SK-N-SH (cell line): ENCODE measurements at regions not wholly inside any gene's neighbourhood (a gene's known extent, or its start where the extent isn't known, plus 50 kb on each side); places are given as distances from the start of the nearest gene placed in this dataset.
A peak's percentile ranks its signal among the peaks of the same experiment; 100 is the strongest.

Source experiments
- CTCF ChIA-PET: fragments of 300-600, 350-600 bp; formaldehyde crosslinking; extraction: SDS; loops from one replicate; lab custom pipeline; 2021; lab: Yijun Ruan, JAX
- POLR2A ChIA-PET: fragments of 350-600 bp; sonication (Branson Sonifier 250); formaldehyde crosslinking; extraction: SDS; loops from one replicate; lab custom pipeline; 2020; ENCODE audit warnings: antibody characterized with exemption, inconsistent platforms; lab: Yijun Ruan, JAX
- DNase-seq: peaks from one replicate; pipeline ENCODE4 v3.0.0; 2012
- H2AFZ ChIP-seq: fragments of 200-600 bp; sonication (generic); 2 replicates; pipeline ENCODE4 v1.8.1; 2016; ENCODE audit warnings: antibody characterized with exemption, mild to moderate bottlenecking, low read depth
- H3F3A ChIP-seq: fragments of 200-600 bp; sonication (generic); replicated peaks from 2 replicates; pipeline ENCODE3; 2016; ENCODE audit warnings: antibody characterized with exemption, mild to moderate bottlenecking; ENCODE audit not compliant: insufficient read depth
- H3K27ac ChIP-seq, 2 experiments: fragments of 200-500 bp in 1 of 2; fragments of 200-600 bp in 1 of 2; sonication (Bioruptor generic) in 1 of 2; sonication (generic), shearing (Covaris generic) in 1 of 2; 2 replicates each; pipeline versions ENCODE4 v1.5.1 to v1.6.1; 2014 to 2016; ENCODE audit warnings: low read depth in 2 of 2, inconsistent platforms in 1 of 2, low read length in 1 of 2, mild to moderate bottlenecking in 1 of 2, mixed read lengths in 1 of 2
- H3K27me3 ChIP-seq: fragments of 200-600 bp; sonication (generic), shearing (Covaris generic); 2 replicates; pipeline ENCODE4 v1.6.1; 2016; ENCODE audit warnings: mixed run types; ENCODE audit not compliant: insufficient read depth
- H3K36me3 ChIP-seq, 2 experiments: fragments of 200-500 bp in 1 of 2; fragments of 200-600 bp in 1 of 2; sonication (Bioruptor generic) in 1 of 2; sonication (generic) in 1 of 2; replicated peaks in 1 of 2; 2 replicates each; pipeline versions ENCODE3 to v1.5.1; 2014 to 2016; ENCODE audit warnings: low read length in 1 of 2, mild to moderate bottlenecking in 1 of 2; ENCODE audit not compliant: insufficient read depth in 2 of 2, control insufficient read depth in 1 of 2
- H3K4me1 ChIP-seq, 2 experiments: fragments of 200-500 bp in 1 of 2; fragments of 200-600 bp in 1 of 2; sonication (Bioruptor generic) in 1 of 2; sonication (generic), shearing (Covaris generic) in 1 of 2; 2 replicates each; pipeline versions ENCODE4 v1.5.1 to v1.6.1; 2014 to 2016; ENCODE audit warnings: low read depth in 1 of 2, low read length in 1 of 2, mixed run types in 1 of 2; ENCODE audit not compliant: insufficient read depth in 2 of 2, control insufficient read depth in 1 of 2
- H3K4me2 ChIP-seq: fragments of 200-600 bp; sonication (generic), shearing (Covaris generic); 2 replicates; pipeline ENCODE4 v1.6.1; 2017; ENCODE audit warnings: mixed run types
- H3K4me3 ChIP-seq, 2 experiments: fragments of 200-500 bp in 1 of 2; fragments of 200-600 bp in 1 of 2; sonication (Bioruptor generic) in 1 of 2; sonication (generic), shearing (Covaris generic) in 1 of 2; 2 replicates each; pipeline versions ENCODE4 v1.5.1 to v1.8.1; 2014 to 2016; ENCODE audit warnings: low read depth in 2 of 2, inconsistent platforms in 1 of 2, low read length in 1 of 2, mild to moderate bottlenecking in 1 of 2, mixed read lengths in 1 of 2, moderate library complexity in 1 of 2
- H3K79me2 ChIP-seq: fragments of 200-600 bp; sonication (generic); 2 replicates; pipeline ENCODE4 v1.8.1; 2017; ENCODE audit warnings: mild to moderate bottlenecking; ENCODE audit not compliant: insufficient read depth
- H3K9ac ChIP-seq: fragments of 200-600 bp; sonication (generic); 2 replicates; pipeline ENCODE4 v1.6.1; 2017; ENCODE audit warnings: mixed run types
- H3K9me2 ChIP-seq: fragments of 200-600 bp; sonication (generic); 2 replicates; pipeline ENCODE4 v1.6.1; 2017; ENCODE audit warnings: mixed run types
- H3K9me3 ChIP-seq: fragments of 200-600 bp; sonication (generic); 2 replicates; pipeline ENCODE4 v1.6.1; 2017; ENCODE audit warnings: mixed run types, mild to moderate bottlenecking, moderate library complexity
- H4K20me1 ChIP-seq: fragments of 200-600 bp; sonication (generic); 2 replicates; pipeline ENCODE4 v1.6.1; 2017; ENCODE audit warnings: mild to moderate bottlenecking, mixed run types; ENCODE audit not compliant: insufficient read depth
- ELF1 ChIP-seq: IDR thresholded peaks from 2 replicates; pipeline ENCODE4 v1.4.0; 2012
- EP300 ChIP-seq, 2 experiments: IDR thresholded peaks; 2 replicates each; pipeline versions ENCODE4 v1.4.0 to v1.6.1; 2012; ENCODE audit warnings: borderline replicate concordance in 1 of 2, low read depth in 1 of 2, low read length in 1 of 2
- EZH2phosphoT487 ChIP-seq: fragments of 200-600 bp; sonication (generic); IDR thresholded peaks from 2 replicates; pipeline ENCODE4 v1.6.1; 2017; ENCODE audit warnings: low read depth, mixed run types, mild to moderate bottlenecking, antibody characterized with exemption, moderate library complexity, borderline replicate concordance
- FOSL2 ChIP-seq: IDR thresholded peaks from 2 replicates; pipeline ENCODE4 v1.4.0; 2012; ENCODE audit warnings: low read depth, mild to moderate bottlenecking, moderate library complexity, borderline replicate concordance
- GABPA ChIP-seq: IDR thresholded peaks from 2 replicates; pipeline ENCODE4 v1.4.0; 2012; ENCODE audit warnings: low read depth, mild to moderate bottlenecking
- GATA2 ChIP-seq: sonication (generic); formaldehyde crosslinking; IDR thresholded peaks from 2 replicates; pipeline ENCODE4 v1.5.0; 2020; ENCODE audit warnings: mild to moderate bottlenecking, missing genetic modification reagents
- IRF3 ChIP-seq: fragments of 150-350 bp; IDR thresholded peaks from 2 replicates; pipeline ENCODE4 v1.6.1; 2016; ENCODE audit warnings: mild to moderate bottlenecking, low read depth, low read length
- JUND ChIP-seq: IDR thresholded peaks from 2 replicates; pipeline ENCODE4 v1.4.0; 2012
- MAX ChIP-seq: IDR thresholded peaks from 2 replicates; pipeline ENCODE4 v1.4.0; 2012; ENCODE audit warnings: low read depth
- MEF2A ChIP-seq: IDR thresholded peaks from 2 replicates; pipeline ENCODE4 v1.4.0; 2012; ENCODE audit warnings: low read depth, borderline replicate concordance
- MXI1 ChIP-seq: IDR thresholded peaks from 2 replicates; pipeline ENCODE4 v1.6.1; 2012; ENCODE audit warnings: mild to moderate bottlenecking, low read depth, low read length, improper control_type of control experiment
- NRF1 ChIP-seq: IDR thresholded peaks from 2 replicates; pipeline ENCODE4 v1.6.1; 2012; ENCODE audit warnings: low read depth, mild to moderate bottlenecking, low read length
- RAD21 ChIP-seq: IDR thresholded peaks from 2 replicates; pipeline ENCODE4 v1.6.1; 2012; ENCODE audit warnings: mild to moderate bottlenecking, low read length
- RFX5 ChIP-seq: IDR thresholded peaks from 2 replicates; pipeline ENCODE4 v1.6.1; 2012; ENCODE audit warnings: mild to moderate bottlenecking, improper control_type of control experiment, low read length
- TAF1 ChIP-seq: IDR thresholded peaks from 2 replicates; pipeline ENCODE4 v1.6.1; 2012; ENCODE audit warnings: low read depth, mild to moderate bottlenecking, low read length, moderate library complexity, borderline replicate concordance
- TCF12 ChIP-seq: IDR thresholded peaks from 2 replicates; pipeline ENCODE4 v1.4.0; 2012
- TEAD4 ChIP-seq: IDR thresholded peaks from 2 replicates; pipeline ENCODE4 v1.4.0; 2012; ENCODE audit warnings: mild to moderate bottlenecking, borderline replicate concordance; ENCODE audit not compliant: insufficient read depth
- USF1 ChIP-seq: IDR thresholded peaks from 2 replicates; pipeline ENCODE4 v1.4.0; 2012; ENCODE audit warnings: low read depth, borderline replicate concordance
- WGBS: methylation state at CpG from one replicate; pipeline ENCODE4 v1.1.6; 2017; ENCODE audit warnings: low lambda C conversion rate; 5-methylcytosine and 5-hydroxymethylcytosine counted together
- TF ChIP-seq, protein P1 (sequence below): IDR thresholded peaks from 2 replicates; pipeline ENCODE4; 2012

DNA sequence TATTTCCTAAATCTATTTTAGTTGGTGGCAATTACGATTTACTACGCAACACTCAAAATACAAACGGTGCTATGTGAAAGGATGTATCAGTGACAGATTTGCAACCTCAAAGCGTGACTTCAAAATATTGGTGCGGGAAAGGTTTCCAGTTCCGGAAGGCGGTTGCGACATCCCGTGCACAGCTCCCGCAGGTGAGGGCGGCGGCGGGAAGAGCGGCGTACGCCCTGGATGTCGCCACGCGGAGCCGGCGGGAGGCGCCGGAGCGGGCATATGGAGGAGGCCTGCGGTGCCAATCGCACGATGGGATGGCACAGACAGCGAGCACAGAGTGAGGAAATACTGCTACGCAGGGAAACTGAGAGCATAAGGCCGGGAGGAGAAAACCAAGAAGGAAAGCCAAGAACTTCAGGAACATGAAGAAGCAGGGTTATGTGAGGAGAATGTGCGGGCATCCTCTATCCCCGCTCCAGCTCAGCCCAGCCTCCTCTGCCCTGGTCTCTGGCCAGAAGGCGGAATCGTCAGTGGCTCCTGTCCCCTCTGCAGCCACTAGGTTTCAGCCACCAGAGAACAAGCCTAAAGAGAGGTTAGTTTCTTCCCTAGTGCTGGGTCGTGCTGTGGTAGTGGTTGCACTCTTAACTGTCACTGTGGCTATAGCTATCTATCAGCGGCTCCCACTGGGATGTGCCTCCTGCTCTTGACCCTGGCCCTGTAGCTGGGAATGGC is 378.1 kb upstream of the TLE4 start:
- POLR2A ChIA-PET: no interaction called here
- no peak overlapping the region for H2AFZ ChIP-seq
- H3K4me2 ChIP-seq: no peak overlapping the region
- H3K27ac ChIP-seq: no peak overlapping the region
- no peaks in the 10 kb centered on the region for H3K9me2 ChIP-seq
- DNase-seq: no peak
- H4K20me1 ChIP-seq: no peaks in the 10 kb centered on the region
- H3K4me3 ChIP-seq: no peak overlapping the region
- WGBS: 96% methylated on average over 35 of the region's 36 CpGs
- H3K79me2 ChIP-seq: no peaks in the 10 kb centered on the region
- H3K27me3 ChIP-seq: no peaks in the 10 kb centered on the region
- no peak for TF ChIP-seq GABPA
- TF ChIP-seq EZH2phosphoT487: no peak
- no peak for TF ChIP-seq RAD21
- no peak for TF ChIP-seq RFX5
- TF ChIP-seq IRF3: no peak
- no peak for TF ChIP-seq TCF12
- TF ChIP-seq MEF2A: no peak
- TF ChIP-seq GATA2: no peak
- TF ChIP-seq, all 33 proteins: peak for 0
- Histone ChIP-seq H3K9ac (no peak overlapping the region), H3F3A (peaks cover 12% of the 10 kb centered on the region), H3K4me1 (peaks cover 3 to 8% of the 10 kb centered on the region in 2 experiments; a peak in 3 of 4 replicates), H3K9me3 (no peaks in the 10 kb centered on the region), H3K36me3 (no peaks in the 10 kb centered on the region)
- CTCF ChIA-PET: no interaction called here

GRCh38 chr9:79195879-79196278 is 375.9 kb upstream of the TLE4 start:
- no peak for DNase-seq
- H3K27ac ChIP-seq: peak overlapping the region; percentile 26 to 50; a peak in 2 of 4 replicates
- 0 out of 4 replicates have a peak, but pooled peaks cover 0 to 3% of the 10 kb centered on the region in 2 experiments for H3K4me1 ChIP-seq
- H3K79me2 ChIP-seq: no peaks in the 10 kb centered on the region
- CTCF ChIA-PET: no interaction called here
- H3K9me3 ChIP-seq: no peaks in the 10 kb centered on the region
- POLR2A ChIA-PET: no interaction called here
- no peaks in the 10 kb centered on the region for H3K36me3 ChIP-seq
- H3F3A ChIP-seq: peaks cover 5% of the 10 kb centered on the region
- TF ChIP-seq MAX: no peak
- TF ChIP-seq JUND: peak; percentile 14; the same call in 1 of the 2 replicates
- TF ChIP-seq MXI1: no peak
- TF ChIP-seq NRF1: no peak
- no peak for TF ChIP-seq EZH2phosphoT487
- TF ChIP-seq ELF1: no peak
- TF ChIP-seq RAD21: no peak
- peak; percentile 86 for TF ChIP-seq TCF12
- peak in 1 of 2 experiments; percentile 60; a peak in 1 of 4 replicates for TF ChIP-seq EP300 (IDR thresholded peaks at IDR 0.05; ENCODE audit: borderline replicate concordance in 1 of 2, low read depth in 1 of 2, low read length in 1 of 2)
- no peak for TF ChIP-seq TAF1
- TF ChIP-seq TEAD4: 0 out of 2 replicates have a peak, but pooled peaks have one; percentile 17
- TF ChIP-seq, protein P1, sequence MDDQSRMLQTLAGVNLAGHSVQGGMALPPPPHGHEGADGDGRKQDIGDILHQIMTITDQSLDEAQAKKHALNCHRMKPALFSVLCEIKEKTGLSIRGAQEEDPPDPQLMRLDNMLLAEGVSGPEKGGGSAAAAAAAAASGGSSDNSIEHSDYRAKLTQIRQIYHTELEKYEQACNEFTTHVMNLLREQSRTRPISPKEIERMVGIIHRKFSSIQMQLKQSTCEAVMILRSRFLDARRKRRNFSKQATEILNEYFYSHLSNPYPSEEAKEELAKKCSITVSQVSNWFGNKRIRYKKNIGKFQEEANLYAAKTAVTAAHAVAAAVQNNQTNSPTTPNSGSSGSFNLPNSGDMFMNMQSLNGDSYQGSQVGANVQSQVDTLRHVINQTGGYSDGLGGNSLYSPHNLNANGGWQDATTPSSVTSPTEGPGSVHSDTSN: peak; percentile 68
- TF ChIP-seq USF1: no peak
- TF ChIP-seq FOSL2: peak; percentile 29; the same call in 1 of the 2 replicates
- H3K4me2 ChIP-seq: no peak overlapping the region
- H3K4me3 ChIP-seq: no peak overlapping the region
- H3K9me2 ChIP-seq: no peaks in the 10 kb centered on the region
- H3K9ac ChIP-seq: no peak overlapping the region
- no peak overlapping the region for H2AFZ ChIP-seq
- H4K20me1 ChIP-seq: no peaks in the 10 kb centered on the region
- H3K27me3 ChIP-seq: no peaks in the 10 kb centered on the region
